HG02852 (cell line): ENCODE measurements at regions not wholly inside any gene's neighbourhood (a gene's known extent, or its start where the extent isn't known, plus 50 kb on each side); places are given as distances from the start of the nearest gene placed in this dataset.
"Not testable (repeated sequence)": the region's sequence is repeated elsewhere in the genome, so short reads cannot be mapped to it uniquely, and the experiment has no call there.

Source experiments
- ATAC-seq: cut with Tn5 transposase; IDR thresholded peaks from one replicate; pipeline ENCODE4 v1.9.1; 2021; ENCODE audit warnings: mild to moderate bottlenecking, moderate library complexity; ENCODE audit not compliant: unreplicated experiment

- ATAC-seq: no peak
Measured at GRCh38 chr10:33630761-33631160, 296.3 kb upstream of the NRP1 start.

GRCh38 chr10:33627611-33628010 lies 293.1 kb upstream of the NRP1 start:
- ATAC-seq: no peak

GRCh38 chr10:33626798-33627466 lies 292.5 kb upstream of the NRP1 start:
- no peak for ATAC-seq

- no peak for ATAC-seq
Measured at GRCh38 chr10:33623669-33624068, 289.2 kb upstream of the NRP1 start.

GRCh38 chr10:33621101-33621500 lies 286.6 kb upstream of the NRP1 start:
- no peak for ATAC-seq

GRCh38 chr10:33618196-33618595 lies 283.7 kb upstream of the NRP1 start:
- no peak for ATAC-seq

GRCh38 chr10:33617381-33618080 lies 283.1 kb upstream of the NRP1 start:
- no peak for ATAC-seq

GRCh38 chr10:33616956-33617355 lies 282.5 kb upstream of the NRP1 start:
- no peak for ATAC-seq

- peak; percentile 72 for ATAC-seq
Measured at GRCh38 chr10:33612551-33612950, 278.1 kb upstream of the NRP1 start.

- no peak for ATAC-seq
Measured at GRCh38 chr10:33612116-33612515, 277.6 kb upstream of the NRP1 start.

- no peak for ATAC-seq
Measured at GRCh38 chr10:33611423-33611822, 277.0 kb upstream of the NRP1 start.

GRCh38 chr10:33609546-33609945 lies 275.1 kb upstream of the NRP1 start:
- no peak for ATAC-seq

GRCh38 chr10:33602278-33602677 lies 267.8 kb upstream of the NRP1 start:
- no peak for ATAC-seq

- no peak for ATAC-seq
Measured at GRCh38 chr10:33600381-33600780, 265.9 kb upstream of the NRP1 start.

GRCh38 chr10:33596422-33596821 lies 262.0 kb upstream of the NRP1 start:
- ATAC-seq: no peak

GRCh38 chr10:33594475-33594874 lies 260.0 kb upstream of the NRP1 start:
- no peak for ATAC-seq

- ATAC-seq: no peak
Measured at GRCh38 chr10:33588974-33589600, 254.6 kb upstream of the NRP1 start.

GRCh38 chr10:33584596-33584995 lies 250.1 kb upstream of the NRP1 start:
- ATAC-seq: not testable (repeated sequence)

- no peak for ATAC-seq
Measured at GRCh38 chr10:33579996-33580395, 245.5 kb upstream of the NRP1 start.

- no peak for ATAC-seq
Measured at GRCh38 chr10:33573606-33574005, 239.1 kb upstream of the NRP1 start.

- no peak for ATAC-seq
Measured at GRCh38 chr10:33571616-33572015, 237.1 kb upstream of the NRP1 start.

GRCh38 chr10:33570495-33570894 lies 236.0 kb upstream of the NRP1 start:
- ATAC-seq: no peak
